Inflammatory macrophage treated with lipopolysaccharide for 1 hour (primary cell): ENCODE measurements at regions not wholly inside any gene's neighbourhood (a gene's known extent, or its start where the extent isn't known, plus 50 kb on each side); places are given as distances from the start of the nearest gene placed in this dataset.

ENCODE experiments used
- DNase-seq, 2 donors: peaks; one replicate each; pipeline ENCODE4 v3.0.0-alpha.2; 2020 to 2022

DNA sequence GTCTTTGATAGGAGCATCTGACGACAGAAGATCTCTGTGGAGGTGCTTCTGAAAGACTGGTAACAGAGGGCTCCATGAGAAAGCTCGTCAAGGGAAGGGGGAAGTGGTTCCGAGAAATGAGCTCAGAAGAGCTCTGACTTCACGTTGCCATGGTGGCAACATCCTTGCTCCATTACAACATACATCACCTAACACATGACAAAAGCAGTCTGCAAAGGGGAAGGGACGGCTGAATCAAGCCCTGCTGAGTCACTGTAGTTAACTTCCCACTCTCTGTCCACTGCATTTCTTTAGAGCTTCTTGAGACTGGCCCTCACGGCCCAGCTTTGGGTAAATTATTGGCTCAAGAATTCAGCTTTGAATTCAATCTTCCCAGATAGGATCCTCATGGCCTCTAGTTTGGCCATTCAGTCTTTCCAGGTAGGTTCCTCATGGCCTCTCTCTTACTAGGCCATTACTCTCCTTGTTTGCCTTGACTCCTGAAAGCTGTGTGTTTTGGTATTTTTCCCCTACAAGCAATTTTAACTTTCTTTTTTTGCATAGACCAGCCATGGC lies 88.0 kb upstream of the ZNF648 start:
- peak; percentile 94 to 98 for DNase-seq

GRCh38 chr1:182147951-182148350 lies 86.4 kb upstream of the ZNF648 start:
- DNase-seq = peak in 1 of 2 donors; percentile 63

- peak; percentile 91 to 98 for DNase-seq
These were observed 85.8 kb upstream of the ZNF648 start for GRCh38 chr1:182147136-182147820.

- no peak for DNase-seq
These were observed 84.8 kb upstream of the ZNF648 start for GRCh38 chr1:182146286-182146685.

GRCh38 chr1:182145441-182145840 lies 83.9 kb upstream of the ZNF648 start:
- DNase-seq = peak; percentile 65 to 66

DNA sequence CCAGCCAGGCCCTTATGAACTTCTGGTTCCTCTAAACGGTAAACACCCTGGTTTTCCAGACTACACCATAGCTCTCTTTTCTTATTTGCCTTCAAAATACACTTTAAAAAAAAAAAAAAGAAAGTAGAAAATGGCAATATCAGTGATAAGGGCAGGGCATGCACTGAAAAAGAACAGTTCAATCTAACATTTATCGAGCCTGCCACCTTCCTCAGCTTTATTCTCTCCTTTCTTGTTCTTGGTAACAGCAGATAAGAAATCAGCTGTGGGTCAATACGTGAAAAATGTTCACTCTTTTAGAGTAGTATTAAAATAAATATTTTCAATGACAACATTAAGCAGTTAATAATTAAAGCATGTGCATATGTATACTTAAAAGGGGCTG lies 83.1 kb upstream of the ZNF648 start:
- no peak for DNase-seq

DNA sequence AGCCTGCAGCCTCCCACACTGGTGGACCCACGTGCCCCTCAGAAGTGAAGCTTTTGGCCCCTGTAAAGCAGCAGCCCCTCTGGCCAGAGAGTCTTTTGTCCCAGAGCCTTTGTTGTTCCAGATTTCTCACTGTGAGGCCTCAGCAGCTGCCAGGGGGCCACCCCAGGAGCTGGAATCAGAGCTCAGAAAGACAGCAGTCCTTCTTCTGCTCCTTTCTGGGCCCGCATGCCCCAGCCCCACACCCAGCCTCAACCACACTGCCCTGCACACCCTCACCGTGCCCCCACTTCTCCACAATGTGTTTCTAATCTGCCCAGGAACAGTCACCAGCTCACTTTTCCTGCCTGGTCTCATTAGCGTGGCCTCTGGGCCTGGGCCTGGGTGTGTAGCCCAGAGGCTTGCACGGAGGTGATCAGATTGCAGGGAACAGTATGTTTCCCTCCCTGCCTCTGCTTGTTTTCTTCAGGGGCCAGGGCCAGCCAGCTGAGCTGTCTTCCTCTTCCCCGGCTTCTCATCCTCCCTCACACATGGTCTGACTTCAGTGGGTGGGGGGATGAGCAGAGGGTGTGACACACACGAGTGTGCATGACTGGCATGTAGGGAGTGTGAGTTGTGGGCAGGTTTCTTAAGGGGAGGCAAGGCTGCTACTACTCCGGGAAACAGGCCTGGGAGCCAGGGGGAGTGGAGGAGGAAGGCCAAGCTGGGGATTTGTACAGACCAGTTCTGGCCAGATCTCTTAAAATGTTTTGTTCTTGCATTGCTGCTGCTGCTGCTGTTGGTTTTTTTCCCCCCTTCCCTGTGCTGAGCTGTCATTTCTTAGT lies 82.5 kb upstream of the ZNF648 start:
- DNase-seq = peak; percentile 58 to 79

- peak; percentile 72 to 98 for DNase-seq
These were observed 81.7 kb upstream of the ZNF648 start for GRCh38 chr1:182143154-182143657.

DNA sequence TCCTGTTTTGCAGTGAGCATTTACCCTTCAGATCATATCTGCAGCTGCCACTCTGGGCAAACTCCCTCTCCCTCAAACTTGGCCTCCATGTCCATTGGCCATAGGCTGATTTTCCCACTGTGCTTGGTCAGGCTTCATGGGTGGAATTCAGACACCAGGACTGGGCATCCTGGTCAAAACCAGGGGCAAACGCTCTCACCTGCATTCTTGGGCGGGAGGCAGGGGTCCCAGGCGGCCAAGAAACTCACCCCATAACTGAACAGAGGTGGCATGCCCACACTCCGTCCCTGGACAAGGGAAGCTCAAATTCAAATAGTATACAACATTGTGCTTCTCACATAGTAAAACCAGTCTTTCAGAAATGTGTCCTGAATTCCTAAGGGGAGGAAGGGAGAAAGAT lies 81.1 kb upstream of the ZNF648 start:
- no peak for DNase-seq

GRCh38 chr1:182141040-182141439 lies 79.5 kb upstream of the ZNF648 start:
- no peak for DNase-seq

GRCh38 chr1:182139496-182139895 lies 78.0 kb upstream of the ZNF648 start:
- no peak for DNase-seq

- DNase-seq = no peak
These were observed 76.0 kb upstream of the ZNF648 start for GRCh38 chr1:182137546-182137945.

DNA sequence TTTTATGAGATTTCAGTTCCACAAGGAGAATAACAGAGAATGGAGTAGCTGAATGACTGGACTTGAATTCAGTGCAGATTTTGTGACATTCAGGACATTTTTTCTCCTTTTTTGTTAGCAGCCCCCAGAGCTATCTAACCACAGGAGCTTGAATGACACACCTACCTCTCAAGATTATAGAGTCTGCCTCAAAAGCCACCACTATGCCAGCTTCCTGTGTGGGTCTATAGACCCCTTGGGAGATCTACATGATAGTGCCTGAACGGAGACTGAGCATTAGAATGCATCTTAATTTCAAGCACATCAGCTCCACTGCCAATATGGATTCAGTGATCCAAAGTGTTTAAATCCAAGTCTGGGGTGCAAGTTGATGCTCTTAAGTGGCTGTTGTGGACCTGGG lies 74.4 kb upstream of the ZNF648 start:
- DNase-seq = no peak

GRCh38 chr1:182134257-182134656 lies 72.7 kb upstream of the ZNF648 start:
- no peak for DNase-seq

DNA sequence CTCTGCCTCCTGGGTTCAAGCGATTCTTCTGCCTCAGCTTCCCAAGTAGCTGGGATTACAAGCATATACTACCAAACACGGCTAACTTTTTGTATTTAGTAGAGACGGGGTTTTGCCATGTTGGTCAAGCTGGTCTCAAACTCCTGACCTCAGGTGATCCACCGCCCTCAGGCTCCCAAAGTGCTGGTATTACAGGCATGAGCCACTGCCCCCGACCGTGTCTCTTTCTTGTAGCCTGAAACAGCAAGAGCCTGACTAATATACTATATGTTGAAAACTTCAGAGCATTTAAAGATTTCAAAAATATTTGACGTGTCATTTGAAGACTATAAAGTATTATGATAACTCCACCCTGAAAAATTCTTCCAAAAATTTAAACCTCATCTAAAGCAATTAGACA lies 71.7 kb upstream of the ZNF648 start:
- no peak for DNase-seq

- DNase-seq = no peak
These were observed 67.9 kb upstream of the ZNF648 start for GRCh38 chr1:182129398-182129797.

DNA sequence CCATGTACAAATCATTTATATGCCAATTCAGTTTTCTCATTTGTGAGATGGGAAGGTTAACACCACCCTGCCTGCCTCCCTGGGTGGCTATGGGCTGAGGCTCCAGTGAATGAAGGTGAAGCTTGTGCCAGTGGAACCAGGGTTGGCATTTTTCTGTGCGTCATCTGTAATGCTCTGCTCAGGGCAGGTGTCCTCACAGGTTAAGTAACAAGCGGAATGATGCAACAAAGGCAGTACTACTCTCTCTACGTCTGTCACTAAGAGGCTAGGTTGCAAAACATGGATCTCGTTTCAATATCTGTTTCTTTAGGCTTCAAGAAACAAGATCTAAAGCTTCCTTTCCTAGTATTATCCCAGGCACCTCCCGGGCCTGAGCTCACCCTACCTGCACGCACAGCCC lies 67.0 kb upstream of the ZNF648 start:
- DNase-seq = no peak

DNA sequence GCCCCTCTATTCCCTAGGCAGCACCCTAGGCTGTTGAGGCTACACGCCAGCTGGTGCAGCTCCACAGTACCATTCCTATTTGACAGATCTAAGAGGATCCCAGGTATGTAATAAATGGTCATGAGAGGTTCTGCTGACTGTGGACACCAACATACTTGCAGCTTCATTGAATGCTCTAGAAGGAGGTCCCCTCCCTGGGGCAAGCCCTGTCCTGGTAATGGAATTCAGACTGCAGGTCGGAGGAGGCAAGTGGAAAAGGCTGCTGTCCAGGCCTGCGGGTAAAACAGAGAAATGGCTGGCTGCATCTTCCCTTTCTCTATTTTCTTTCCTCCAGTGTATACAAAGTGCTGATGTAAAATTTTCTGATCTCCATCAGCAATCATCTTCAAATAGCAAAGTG lies 66.1 kb upstream of the ZNF648 start:
- no peak for DNase-seq

GRCh38 chr1:182126272-182126800 lies 64.8 kb upstream of the ZNF648 start:
- no peak for DNase-seq

GRCh38 chr1:182122913-182123260 lies 61.4 kb upstream of the ZNF648 start:
- no peak for DNase-seq

- no peak for DNase-seq
These were observed 60.9 kb upstream of the ZNF648 start for GRCh38 chr1:182122256-182122912.

DNA sequence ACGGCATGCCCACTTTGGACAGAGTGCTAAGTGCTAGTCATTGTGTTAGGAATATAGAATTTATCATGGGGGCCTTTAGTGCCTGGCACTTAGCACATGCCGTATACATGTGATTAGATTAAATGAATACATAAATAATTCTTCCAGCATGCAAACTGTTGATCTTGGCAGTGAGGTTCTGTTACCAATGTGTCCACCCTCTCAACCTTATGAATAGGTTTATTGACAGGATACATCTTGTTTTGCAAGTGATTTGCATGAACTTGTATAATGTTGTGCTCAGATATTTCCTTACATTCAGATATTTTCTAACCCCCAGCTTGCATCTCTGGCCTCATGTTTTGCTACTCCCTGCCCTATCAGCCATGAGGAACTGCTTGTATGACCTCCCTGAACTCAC lies 60.3 kb upstream of the ZNF648 start:
- no peak for DNase-seq
